HEK293 (cell line): ENCODE measurements at regions not wholly inside any gene's neighbourhood (a gene's known extent, or its start where the extent isn't known, plus 50 kb on each side); places are given as distances from the start of the nearest gene placed in this dataset.

Source experiments
- HOXA7 ChIP-seq: sonication (generic); formaldehyde crosslinking; IDR thresholded peaks from 2 replicates; pipeline ENCODE4 v1.8.1; 2022; ENCODE audit warnings: missing genetic modification reagents, borderline replicate concordance
- YY2 ChIP-seq: fragments of 450-650 bp; formaldehyde crosslinking; IDR thresholded peaks from 2 replicates; pipeline ENCODE4 v1.5.1; 2016; ENCODE audit warnings: missing biosample characterization, missing genetic modification characterization
- ZNF121 ChIP-seq: fragments of 450-650 bp; formaldehyde crosslinking; IDR thresholded peaks from 2 replicates; pipeline ENCODE4 v1.5.1; 2016; ENCODE audit warnings: missing biosample characterization, missing genetic modification characterization

DNA sequence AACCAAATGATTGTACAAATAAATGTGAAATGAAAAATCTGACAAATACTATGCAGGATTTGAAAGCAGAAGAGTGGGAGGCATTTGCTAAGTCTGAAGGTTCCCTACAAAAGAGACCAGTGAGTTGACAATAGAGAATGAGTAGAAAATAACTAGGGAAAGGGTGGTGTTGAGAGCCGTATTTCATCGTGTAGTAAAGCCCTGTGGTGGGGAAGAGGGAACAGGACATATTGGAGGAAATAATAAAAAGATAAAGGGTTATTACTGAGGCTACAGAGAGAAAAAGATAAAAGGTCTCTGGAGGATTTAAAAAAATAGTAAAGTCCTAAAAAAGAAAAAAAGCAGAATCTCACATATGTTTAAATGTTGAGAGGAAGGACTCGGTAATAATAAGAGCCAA lies 268.8 kb downstream of the DUSP6 start:
- TF ChIP-seq ZNF121 (no peak), HOXA7 (no peak), YY2 (tag by site-specific recombination) (no peak)
